ENCODE measurements at regions not wholly inside any gene's neighbourhood (a gene's known extent, or its start where the extent isn't known, plus 50 kb on each side); places are given as distances from the start of the nearest gene placed in this dataset.

- TF ChIP-seq ZNF76 (tag by site-specific recombination; IDR thresholded peaks at IDR 0.05; ENCODE audit: borderline replicate concordance, low read depth) (no peak), CTCF (tag by site-specific recombination; IDR thresholded peaks at IDR 0.05) (no peak), KLF1 (tag by site-specific recombination; IDR thresholded peaks at IDR 0.05) (no peak), ZNF423 (tag by site-specific recombination; IDR thresholded peaks at IDR 0.05) (no peak), ZNF354C (tag by site-specific recombination; IDR thresholded peaks at IDR 0.05; ENCODE audit: borderline replicate concordance, low read depth) (no peak), REPIN1 (tag by site-specific recombination; IDR thresholded peaks at IDR 0.05; ENCODE audit: low read depth) (no peak), GLIS1 (tag by site-specific recombination; IDR thresholded peaks at IDR 0.05) (no peak)
Observed at GRCh38 chr5:106646106-106646505, 1024.6 kb downstream of the EFNA5 start.

All from HEK293 (cell line).